ENCODE measurements at regions not wholly inside any gene's neighbourhood (a gene's known extent, or its start where the extent isn't known, plus 50 kb on each side); places are given as distances from the start of the nearest gene placed in this dataset.

- Mint-ChIP-seq H3K27me3 (ENCODE audit: low read depth in 2 of 2) (peaks cover 9 to 19% of the 10 kb centered on the region in 2 donors), H3K9me3 (no peaks in the 10 kb centered on the region), H3K36me3 (no peaks in the 10 kb centered on the region), H3K27ac (no peak overlapping the region), H3K4me3 (no peak overlapping the region), H3K4me1 (no peaks in the 10 kb centered on the region)
- Histone ChIP-seq H3K9me3 (ENCODE audit: control insufficient read depth, insufficient read depth, low read length) (no peaks in the 10 kb centered on the region), H3K4me3 (ENCODE audit: low read length) (no peak overlapping the region), H3K4me1 (ENCODE audit: control insufficient read depth, insufficient read depth, low read length) (no peaks in the 10 kb centered on the region), H3K27ac (ENCODE audit: low read length) (no peak overlapping the region), H3K27me3 (ENCODE audit: control insufficient read depth, insufficient read depth, low read length) (no peaks in the 10 kb centered on the region), H3K36me3 (ENCODE audit: control insufficient read depth, insufficient read depth, low read length) (no peaks in the 10 kb centered on the region)
- ATAC-seq = no peak
- TF ChIP-seq CTCF (IDR thresholded peaks at IDR 0.05) = no peak
- intact Hi-C loops (cut with micrococcal nuclease) = no loop called here
- WGBS (ENCODE audit: insufficient coverage) = 79% methylated on average over 4 of the region's 4 CpGs
- DNase-seq = no peak
These were observed 513.8 kb upstream of the CCDC196 start for GRCh38 chr14:65972346-65972870.

- Mint-ChIP-seq H3K36me3 (no peaks in the 10 kb centered on the region), H3K4me1 (no peaks in the 10 kb centered on the region), H3K9me3 (no peaks in the 10 kb centered on the region), H3K4me3 (no peak overlapping the region), H3K27ac (no peak overlapping the region), H3K27me3 (ENCODE audit: low read depth in 2 of 2) (peaks cover 9 to 19% of the 10 kb centered on the region in 2 donors)
- Histone ChIP-seq H3K36me3 (ENCODE audit: control insufficient read depth, insufficient read depth, low read length) (no peaks in the 10 kb centered on the region), H3K27me3 (ENCODE audit: control insufficient read depth, insufficient read depth, low read length) (no peaks in the 10 kb centered on the region), H3K9me3 (ENCODE audit: control insufficient read depth, insufficient read depth, low read length) (no peaks in the 10 kb centered on the region), H3K27ac (ENCODE audit: low read length) (no peak overlapping the region), H3K4me1 (ENCODE audit: control insufficient read depth, insufficient read depth, low read length) (no peaks in the 10 kb centered on the region), H3K4me3 (ENCODE audit: low read length) (no peak overlapping the region)
- ATAC-seq (no peak), DNase-seq (no peak)
- 78% methylated on average over 3 of the region's 3 CpGs for WGBS (ENCODE audit: insufficient coverage)
- intact Hi-C loops (cut with micrococcal nuclease) = no loop called here
- no peak for TF ChIP-seq CTCF (IDR thresholded peaks at IDR 0.05)
These were observed 513.3 kb upstream of the CCDC196 start for GRCh38 chr14:65972891-65973290.

GRCh38 chr14:65975865-65976264, 510.3 kb upstream of the CCDC196 start:
- Mint-ChIP-seq H3K9me3 (peaks cover 2 to 5% of the 10 kb centered on the region in 2 donors), H3K4me1 (no peaks in the 10 kb centered on the region), H3K27me3 (ENCODE audit: low read depth in 2 of 2) (peaks cover 0 to 2% of the 10 kb centered on the region in 2 donors), H3K4me3 (no peak overlapping the region), H3K27ac (no peak overlapping the region), H3K36me3 (no peaks in the 10 kb centered on the region)
- Histone ChIP-seq H3K27ac (ENCODE audit: low read length) (no peak overlapping the region), H3K4me1 (ENCODE audit: control insufficient read depth, insufficient read depth, low read length) (no peaks in the 10 kb centered on the region), H3K9me3 (ENCODE audit: control insufficient read depth, insufficient read depth, low read length) (peaks cover 3% of the 10 kb centered on the region), H3K36me3 (ENCODE audit: control insufficient read depth, insufficient read depth, low read length) (no peaks in the 10 kb centered on the region), H3K4me3 (ENCODE audit: low read length) (no peak overlapping the region), H3K27me3 (ENCODE audit: control insufficient read depth, insufficient read depth, low read length) (no peaks in the 10 kb centered on the region)
- 84% methylated on average over 3 of the region's 3 CpGs for WGBS (ENCODE audit: insufficient coverage)
- intact Hi-C loops (cut with micrococcal nuclease) = no loop called here
- ATAC-seq (no peak), DNase-seq (no peak)
- TF ChIP-seq CTCF (IDR thresholded peaks at IDR 0.05) = no peak

GRCh38 chr14:65976761-65977404, 509.3 kb upstream of the CCDC196 start:
- H3K4me3 ChIP-seq (ENCODE audit: low read length) = no peak overlapping the region
- no peaks in the 10 kb centered on the region for H3K4me1 Mint-ChIP-seq
- peaks cover 2 to 5% of the 10 kb centered on the region in 2 donors for H3K9me3 Mint-ChIP-seq
- 88% methylated on average over 6 of the region's 6 CpGs for WGBS (ENCODE audit: insufficient coverage)
- H3K27ac Mint-ChIP-seq = no peak overlapping the region
- TF ChIP-seq CTCF (IDR thresholded peaks at IDR 0.05) = no peak
- intact Hi-C loops (cut with micrococcal nuclease) = no loop called here
- no peaks in the 10 kb centered on the region for H3K36me3 Mint-ChIP-seq
- no peaks in the 10 kb centered on the region for H3K27me3 ChIP-seq (ENCODE audit: control insufficient read depth, insufficient read depth, low read length)
- H3K36me3 ChIP-seq (ENCODE audit: control insufficient read depth, insufficient read depth, low read length) = no peaks in the 10 kb centered on the region
- no peak for DNase-seq
- no peaks in the 10 kb centered on the region for H3K4me1 ChIP-seq (ENCODE audit: control insufficient read depth, insufficient read depth, low read length)
- peaks cover 3% of the 10 kb centered on the region for H3K9me3 ChIP-seq (ENCODE audit: control insufficient read depth, insufficient read depth, low read length)
- no peak overlapping the region for H3K4me3 Mint-ChIP-seq
- no peak for ATAC-seq
- no peak overlapping the region for H3K27ac ChIP-seq (ENCODE audit: low read length)
- peaks cover 0 to 2% of the 10 kb centered on the region in 2 donors for H3K27me3 Mint-ChIP-seq (ENCODE audit: low read depth in 2 of 2)

Measured in natural killer cell (primary cell).